Suprapubic skin (tissue), 4 donors: ENCODE measurements at regions not wholly inside any gene's neighbourhood (a gene's known extent, or its start where the extent isn't known, plus 50 kb on each side); places are given as distances from the start of the nearest gene placed in this dataset.

ENCODE experiments used
- CTCF ChIP-seq, 2 donors: fragments of 200-600 bp in 1 of 2; fragments of 450-650 bp in 1 of 2; sonication (generic) in 1 of 2; IDR thresholded peaks; one replicate each; pipeline ENCODE4 v1.5.1; 2016 to 2019; ENCODE audit warnings: antibody characterized with exemption in 2 of 2, mild to moderate bottlenecking in 1 of 2, moderate library complexity in 1 of 2
- EP300 ChIP-seq: sonication (generic); formaldehyde crosslinking; IDR thresholded peaks from one replicate; pipeline ENCODE4 v1.6.1; 2017; ENCODE audit warnings: antibody characterized with exemption
- POLR2A ChIP-seq, 2 donors: fragments of 450-650 bp; IDR thresholded peaks; one replicate each; pipeline ENCODE4 v1.6.1; 2017; ENCODE audit warnings: antibody characterized with exemption in 2 of 2, mild to moderate bottlenecking in 2 of 2, moderate library complexity in 2 of 2
- POLR2AphosphoS5 ChIP-seq, 3 donors: sonication (generic); formaldehyde crosslinking; IDR thresholded peaks; one replicate each; pipeline ENCODE4 v1.6.1; 2017; ENCODE audit warnings: antibody characterized with exemption in 3 of 3

- TF ChIP-seq CTCF (IDR thresholded peaks at IDR 0.05) = no peak
- TF ChIP-seq POLR2A (IDR thresholded peaks at IDR 0.05) = no peak
- TF ChIP-seq POLR2AphosphoS5 (IDR thresholded peaks at IDR 0.05) = no peak
- TF ChIP-seq EP300 = no peak
Measured at GRCh38 chr18:51647942-51648341, 450.5 kb upstream of the MEX3C start.
